ACC112 (cell line): ENCODE measurements at regions not wholly inside any gene's neighbourhood (a gene's known extent, or its start where the extent isn't known, plus 50 kb on each side); places are given as distances from the start of the nearest gene placed in this dataset.

Source experiments
- H2AFZ ChIP-seq: fragments of 200-600 bp; sonication (generic); one replicate; pipeline ENCODE4 v1.6.0; 2017; ENCODE audit warnings: antibody characterized with exemption, low read length; ENCODE audit not compliant: unreplicated experiment
- H3K27ac ChIP-seq: fragments of 200-600 bp; sonication (generic); 2 replicates; pipeline ENCODE4 v1.5.1; 2014; ENCODE audit warnings: low read depth, mild to moderate bottlenecking, antibody characterized with exemption, low read length, moderate library complexity
- H3K27me3 ChIP-seq: fragments of 200-600 bp; sonication (generic); 2 replicates; pipeline ENCODE4 v1.6.1; 2014; ENCODE audit warnings: mild to moderate bottlenecking, antibody characterized with exemption, low read length, moderate library complexity, mixed read lengths; ENCODE audit not compliant: insufficient read depth
- H3K36me3 ChIP-seq: fragments of 200-600 bp; sonication (generic); 2 replicates; pipeline ENCODE4 v1.6.1; 2016; ENCODE audit warnings: mild to moderate bottlenecking, antibody characterized with exemption, low read length, moderate library complexity, mixed read lengths; ENCODE audit not compliant: insufficient read depth
- H3K4me1 ChIP-seq: fragments of 200-600 bp; sonication (generic); one replicate; pipeline ENCODE4 v1.6.1; 2016; ENCODE audit warnings: low read length, mixed read lengths; ENCODE audit not compliant: insufficient read depth, unreplicated experiment, control insufficient read depth
- H3K4me3 ChIP-seq: fragments of 200-600 bp; sonication (generic); 2 replicates; pipeline ENCODE4 v1.5.1; 2014; ENCODE audit warnings: mild to moderate bottlenecking, low read depth, low read length
- H3K79me2 ChIP-seq: fragments of 200-600 bp; sonication (generic); one replicate; pipeline ENCODE4 v1.6.0; 2016; ENCODE audit warnings: low read length; ENCODE audit not compliant: control insufficient read depth, unreplicated experiment, insufficient read depth

DNA sequence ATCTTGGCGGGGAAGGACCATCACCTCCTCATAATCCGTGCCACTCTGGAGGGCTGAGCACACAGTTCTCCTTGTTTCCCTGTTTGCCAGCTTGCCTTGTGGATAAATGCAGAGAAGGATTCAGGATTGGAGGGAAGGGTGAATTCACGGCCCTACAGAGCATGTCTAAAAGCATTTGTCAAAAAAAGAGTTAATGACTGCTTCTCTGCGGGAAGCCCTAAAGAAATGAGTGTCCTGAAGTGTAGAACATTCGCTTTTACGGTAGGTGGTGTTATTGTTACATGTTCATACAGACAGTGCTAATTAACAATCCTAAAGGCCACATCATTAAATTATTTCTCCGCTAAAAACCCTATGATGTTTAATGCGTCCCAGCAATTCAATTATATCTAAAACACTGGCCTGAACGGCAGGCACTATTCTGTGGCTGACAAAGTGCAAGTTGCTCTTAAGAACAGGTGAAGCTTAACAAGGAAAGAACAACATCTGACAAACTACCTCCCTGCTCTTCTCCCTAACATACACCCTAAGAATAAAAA is 112.3 kb upstream of the NFIA start:
- Histone ChIP-seq H3K36me3 (no peaks in the 10 kb centered on the region), H3K79me2 (no peaks in the 10 kb centered on the region), H2AFZ (no peak overlapping the region), H3K4me1 (peaks cover 6% of the 10 kb centered on the region), H3K27ac (no peak overlapping the region), H3K27me3 (no peaks in the 10 kb centered on the region), H3K4me3 (no peak overlapping the region)

DNA sequence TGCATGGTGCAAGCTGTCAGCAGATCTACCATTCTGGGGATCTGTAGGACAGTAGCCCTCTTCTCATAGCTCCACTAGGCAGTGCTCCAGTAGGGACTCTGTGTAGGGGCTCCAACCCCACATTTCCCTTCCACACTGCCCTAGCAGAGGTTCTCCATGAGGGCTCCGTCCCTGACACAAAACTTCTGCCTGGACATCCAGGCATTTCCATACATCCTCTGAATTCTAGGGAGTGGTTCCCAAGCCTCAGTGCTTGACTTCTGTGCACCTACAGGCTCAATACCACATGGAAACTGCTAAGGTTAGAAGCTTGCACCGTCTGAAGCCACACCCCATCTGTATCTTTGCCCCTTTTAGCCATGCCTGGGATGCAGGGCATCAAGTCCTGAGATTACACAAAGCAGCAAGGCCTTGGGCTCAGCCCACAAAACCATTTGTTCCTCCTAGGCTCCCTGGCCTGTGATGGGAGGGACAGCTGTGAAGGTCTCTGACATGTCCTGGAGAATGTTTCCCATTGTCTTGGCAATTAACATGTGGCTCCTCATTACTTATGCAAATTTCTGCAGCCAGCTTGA is 117.0 kb upstream of the NFIA start:
- H3K27ac ChIP-seq: no peak overlapping the region
- no peaks in the 10 kb centered on the region for H3K27me3 ChIP-seq
- peaks cover 11% of the 10 kb centered on the region for H3K4me1 ChIP-seq
- H3K4me3 ChIP-seq: no peak overlapping the region
- no peaks in the 10 kb centered on the region for H3K36me3 ChIP-seq
- H2AFZ ChIP-seq: no peak overlapping the region
- no peaks in the 10 kb centered on the region for H3K79me2 ChIP-seq

DNA sequence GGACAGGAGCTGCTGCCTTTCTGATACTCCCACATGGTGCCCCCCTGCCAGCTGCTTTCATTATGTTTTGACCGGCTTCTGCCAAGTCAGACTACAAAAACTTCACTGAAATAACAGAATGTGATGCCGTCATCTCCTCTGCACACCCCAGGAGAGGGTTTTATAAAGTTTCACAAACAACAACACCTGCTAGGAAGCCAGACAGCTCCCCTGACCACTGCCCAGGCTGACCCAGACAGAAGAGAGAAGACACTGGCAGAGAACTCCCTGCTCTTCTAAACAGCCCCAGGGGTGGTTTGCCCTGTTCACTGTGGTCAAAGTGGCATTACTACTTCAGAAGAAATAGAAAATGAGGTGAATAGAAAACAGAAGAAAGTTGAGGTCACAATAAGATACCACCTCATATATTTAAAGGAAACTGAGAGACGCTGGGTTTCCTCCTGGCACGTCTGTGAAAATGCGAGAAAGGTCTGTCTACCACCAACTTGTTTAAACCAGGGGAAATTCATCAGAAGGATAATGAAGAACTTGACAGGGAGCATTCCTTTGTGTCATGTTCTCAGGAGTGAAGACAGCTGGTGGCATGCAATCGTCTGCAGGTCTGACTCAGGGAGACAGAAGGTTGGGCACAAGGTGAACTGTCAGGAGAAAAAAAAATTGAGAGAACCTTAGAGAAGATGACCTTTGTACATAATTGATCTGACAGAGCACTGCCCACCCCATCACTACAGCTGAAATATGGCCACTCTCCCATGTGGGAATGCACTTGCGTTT is 119.0 kb upstream of the NFIA start:
- Histone ChIP-seq H3K4me3 (no peak overlapping the region), H3K36me3 (no peaks in the 10 kb centered on the region), H3K4me1 (peaks cover 11% of the 10 kb centered on the region), H3K27me3 (no peaks in the 10 kb centered on the region), H2AFZ (no peak overlapping the region), H3K27ac (no peak overlapping the region), H3K79me2 (no peaks in the 10 kb centered on the region)

DNA sequence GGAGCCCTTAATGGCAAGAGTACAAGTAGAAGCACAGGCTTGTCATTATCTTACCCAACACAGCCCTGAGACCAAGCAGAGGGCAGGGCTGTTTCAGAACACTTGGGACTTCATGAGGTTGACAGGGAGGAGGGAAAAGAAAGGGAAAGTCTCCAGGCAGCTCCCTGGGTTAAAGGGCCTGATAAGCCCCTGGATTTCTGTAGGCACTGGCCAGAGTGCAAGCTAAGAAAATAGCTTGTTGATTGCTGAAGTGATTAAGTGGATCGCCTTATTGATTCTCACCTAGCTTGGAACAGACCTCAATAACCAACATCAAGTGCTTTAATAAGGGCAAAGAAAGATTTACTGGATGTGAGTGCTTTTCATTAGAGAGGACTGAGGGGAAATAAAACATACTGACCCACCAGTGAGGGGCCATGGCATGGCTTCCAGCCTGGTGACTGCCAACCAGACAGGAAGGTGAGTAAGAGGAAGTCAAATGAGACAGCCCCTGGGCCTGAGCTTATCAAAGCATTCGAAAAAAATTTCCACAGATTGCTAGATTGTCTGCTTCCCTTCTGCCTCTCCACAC is 121.4 kb upstream of the NFIA start:
- H2AFZ ChIP-seq: peak overlapping the region; percentile 6

DNA sequence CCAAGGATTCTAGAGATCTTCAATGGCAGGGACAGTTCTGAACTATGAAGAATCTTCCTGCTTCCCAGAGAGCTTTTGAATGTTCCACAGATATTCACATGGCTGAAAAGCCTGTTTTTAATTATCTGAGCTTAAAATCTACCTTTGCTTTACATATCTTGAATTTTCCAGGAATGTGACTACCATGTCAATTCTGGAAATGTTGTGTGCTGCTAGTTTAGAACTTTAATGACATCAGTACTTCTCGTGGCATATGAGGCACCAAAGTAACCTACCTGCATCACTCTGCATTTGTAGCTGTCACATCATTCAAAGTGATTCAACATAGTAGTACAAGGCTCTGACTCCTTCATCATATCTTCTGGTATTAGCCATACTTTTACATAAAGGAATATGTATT is 122.7 kb upstream of the NFIA start:
- Histone ChIP-seq H3K27ac (no peak overlapping the region), H3K27me3 (peaks cover 9% of the 10 kb centered on the region; the same call in 1 of the 2 replicates)

More for the DNA sequence above, 121.4 kb upstream of the NFIA start:
- Histone ChIP-seq H3K79me2 (no peaks in the 10 kb centered on the region), H3K27ac (no peak overlapping the region), H3K27me3 (no peaks in the 10 kb centered on the region), H3K36me3 (no peaks in the 10 kb centered on the region), H3K4me3 (no peak overlapping the region), H3K4me1 (peaks cover 13% of the 10 kb centered on the region)

DNA sequence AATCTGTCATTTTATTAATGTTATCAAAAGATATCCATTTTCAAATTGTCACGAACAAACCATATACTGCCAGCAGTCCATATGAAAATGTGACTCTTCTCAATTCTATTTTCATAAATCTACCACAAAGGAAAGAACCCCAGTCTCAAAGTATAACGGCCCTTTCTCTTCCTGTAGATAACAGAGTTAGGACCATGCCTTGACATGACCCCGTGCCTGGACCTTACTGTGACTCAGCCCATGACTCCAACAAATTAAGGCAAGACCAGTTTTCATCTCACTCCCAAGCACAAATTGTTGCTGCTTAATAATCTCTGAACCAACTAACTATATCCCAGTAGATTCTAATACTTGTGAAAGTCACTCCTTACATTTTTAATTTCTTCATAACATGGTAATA is 124.4 kb upstream of the NFIA start:
- Histone ChIP-seq H3K27me3 (peaks cover 18% of the 10 kb centered on the region), H3K4me1 (peaks cover 13% of the 10 kb centered on the region), H2AFZ (no peak overlapping the region), H3K4me3 (no peak overlapping the region), H3K79me2 (no peaks in the 10 kb centered on the region), H3K27ac (no peak overlapping the region), H3K36me3 (no peaks in the 10 kb centered on the region)

More for the DNA sequence above, 122.7 kb upstream of the NFIA start:
- Histone ChIP-seq H3K79me2 (no peaks in the 10 kb centered on the region), H3K36me3 (no peaks in the 10 kb centered on the region), H3K4me3 (no peak overlapping the region), H3K4me1 (peaks cover 13% of the 10 kb centered on the region), H2AFZ (no peak overlapping the region)

DNA sequence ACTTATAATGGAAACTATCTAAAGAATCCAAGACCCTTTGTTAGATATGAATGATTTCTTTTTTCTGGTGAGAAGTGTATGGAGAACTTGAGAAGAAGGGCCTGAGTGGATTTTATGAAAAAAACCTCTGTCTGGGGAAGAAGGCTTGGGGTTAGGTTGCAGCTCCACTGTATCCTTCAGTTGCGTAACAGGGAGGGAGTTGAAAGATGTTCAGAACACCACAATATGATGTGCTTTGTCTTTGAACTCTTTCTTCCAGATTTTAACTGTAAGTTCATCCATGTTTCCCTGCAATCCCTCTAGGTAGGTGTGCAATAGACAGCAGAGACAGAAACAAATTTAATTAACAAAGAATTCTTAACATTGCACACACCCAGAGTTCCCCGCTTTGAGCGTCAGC is 125.8 kb upstream of the NFIA start:
- no peaks in the 10 kb centered on the region for H3K79me2 ChIP-seq
- no peak overlapping the region for H2AFZ ChIP-seq
- H3K36me3 ChIP-seq: no peaks in the 10 kb centered on the region
- H3K4me3 ChIP-seq: no peak overlapping the region
- H3K27me3 ChIP-seq: peaks cover 32% of the 10 kb centered on the region
- H3K27ac ChIP-seq: no peak overlapping the region
- peaks cover 13% of the 10 kb centered on the region for H3K4me1 ChIP-seq

DNA sequence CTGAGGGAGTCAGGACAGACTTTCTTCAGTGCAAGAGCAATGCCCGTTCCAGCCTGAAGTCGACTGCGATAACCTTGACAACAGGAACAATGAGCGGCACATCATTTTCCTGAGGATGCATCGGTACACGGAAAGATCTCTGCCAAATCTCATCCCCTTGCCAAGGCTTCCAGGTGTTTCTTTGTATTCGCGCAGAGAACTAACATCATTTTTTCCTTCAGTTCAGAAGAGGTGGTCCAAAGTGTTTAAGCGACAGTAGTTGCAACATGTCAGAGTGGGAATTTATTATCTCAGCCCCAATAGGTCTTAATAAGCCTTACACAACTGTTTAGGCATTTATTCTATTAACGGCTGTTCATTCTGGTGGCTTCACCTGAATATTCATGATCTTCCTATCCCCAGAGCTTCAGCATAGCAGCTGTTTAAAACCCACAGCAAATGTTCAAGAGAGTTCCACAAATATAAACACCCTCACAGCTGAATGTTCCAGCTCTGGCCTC is 129.7 kb upstream of the NFIA start:
- H3K4me1 ChIP-seq: no peaks in the 10 kb centered on the region
- H3K79me2 ChIP-seq: no peaks in the 10 kb centered on the region
- no peak overlapping the region for H2AFZ ChIP-seq
- H3K27me3 ChIP-seq: peaks cover 68% of the 10 kb centered on the region
- H3K4me3 ChIP-seq: no peak overlapping the region
- H3K27ac ChIP-seq: no peak overlapping the region
- no peaks in the 10 kb centered on the region for H3K36me3 ChIP-seq

DNA sequence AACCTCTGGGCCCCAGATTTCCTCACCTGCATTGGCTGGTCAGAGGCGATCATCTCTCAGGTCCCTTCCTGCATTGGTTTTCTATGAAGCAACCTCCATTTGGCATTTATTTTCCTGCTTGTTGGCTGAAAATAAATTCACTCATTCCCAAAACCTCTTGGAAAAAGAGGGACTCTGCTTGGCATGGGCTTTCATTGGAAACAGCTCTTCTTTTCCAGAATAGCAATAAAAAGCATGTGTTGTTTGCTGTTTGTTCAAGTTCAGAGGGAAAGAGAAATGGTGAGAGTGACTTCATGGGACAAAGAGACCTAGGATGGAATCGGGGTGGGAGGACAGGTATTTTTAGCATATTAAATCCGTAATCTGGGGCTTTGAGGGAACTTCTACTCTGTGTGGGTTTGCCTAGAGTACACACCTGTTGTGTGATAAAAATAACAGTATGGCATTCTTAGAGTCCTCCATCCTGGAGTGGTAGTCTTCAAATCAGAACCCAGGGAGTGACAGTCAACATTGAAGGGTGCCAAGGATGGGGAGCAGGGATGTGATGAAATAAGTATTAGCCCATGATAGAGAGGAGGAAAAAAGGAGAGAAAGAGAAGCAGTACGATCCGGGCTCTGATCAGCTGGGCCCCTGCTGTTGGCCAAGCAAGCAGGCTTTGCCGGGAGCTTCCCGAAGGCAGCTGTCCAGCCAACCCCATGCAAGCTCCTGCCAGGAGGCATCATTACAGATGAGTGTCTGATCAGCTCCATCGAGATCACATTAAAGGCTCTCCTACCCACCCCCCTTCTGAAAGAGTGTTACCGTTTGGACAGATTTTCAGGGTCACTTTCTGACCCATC is 131.9 kb upstream of the NFIA start:
- no peak overlapping the region for H3K27ac ChIP-seq
- no peaks in the 10 kb centered on the region for H3K79me2 ChIP-seq
- H3K4me3 ChIP-seq: no peak overlapping the region
- peaks cover 87% of the 10 kb centered on the region for H3K27me3 ChIP-seq
- H3K4me1 ChIP-seq: no peaks in the 10 kb centered on the region
- H3K36me3 ChIP-seq: no peaks in the 10 kb centered on the region
- no peak overlapping the region for H2AFZ ChIP-seq

DNA sequence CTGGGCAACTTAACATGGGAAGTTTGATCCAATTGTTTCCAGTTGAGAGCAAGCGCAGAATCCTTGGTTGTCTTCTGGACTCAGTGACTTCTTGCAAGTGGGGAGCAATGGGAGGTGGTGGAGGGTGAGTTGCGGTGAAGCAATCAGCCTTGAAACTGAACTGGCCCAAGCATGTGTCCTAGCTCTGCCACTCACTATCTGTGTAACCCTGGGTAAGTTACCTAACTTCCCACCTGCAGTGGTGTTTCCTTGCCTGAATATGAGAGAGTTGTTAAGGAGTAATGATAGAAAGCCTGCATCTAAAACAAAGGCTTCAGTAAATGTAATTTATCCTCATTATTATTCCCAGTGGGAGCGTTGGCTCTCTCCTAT is 132.5 kb upstream of the NFIA start:
- H3K79me2 ChIP-seq: no peaks in the 10 kb centered on the region
- H3K36me3 ChIP-seq: no peaks in the 10 kb centered on the region
- H3K27me3 ChIP-seq: peaks cover 81% of the 10 kb centered on the region
- H2AFZ ChIP-seq: no peak overlapping the region
- H3K4me1 ChIP-seq: no peaks in the 10 kb centered on the region
- no peak overlapping the region for H3K27ac ChIP-seq
- H3K4me3 ChIP-seq: no peak overlapping the region
